HL-60 (cell line): ENCODE measurements at regions not wholly inside any gene's neighbourhood (a gene's known extent, or its start where the extent isn't known, plus 50 kb on each side); places are given as distances from the start of the nearest gene placed in this dataset.

Experiments used
- CTCF ChIP-seq: IDR thresholded peaks from one replicate; pipeline ENCODE4 v1.5.1; 2011; ENCODE audit warnings: low read length, control low read depth, inconsistent platforms; ENCODE audit not compliant: insufficient read depth
- GABPA ChIP-seq: IDR thresholded peaks from 2 replicates; pipeline ENCODE4 v1.6.1; 2012; ENCODE audit warnings: low read depth
- POLR2AphosphoS5 ChIP-seq: IDR thresholded peaks from 2 replicates; pipeline ENCODE4 v1.6.1; 2012; ENCODE audit warnings: low read depth
- REST ChIP-seq: IDR thresholded peaks from 2 replicates; pipeline ENCODE4 v1.6.1; 2012; ENCODE audit warnings: low read depth; ENCODE audit not compliant: insufficient replicate concordance
- SPI1 ChIP-seq: IDR thresholded peaks from 2 replicates; pipeline ENCODE4 v1.6.1; 2012; ENCODE audit warnings: low read depth, mild to moderate bottlenecking, borderline replicate concordance

- TF ChIP-seq CTCF (no peak), REST (no peak), POLR2AphosphoS5 (no peak), SPI1 (no peak), GABPA (no peak)
Measured at GRCh38 chr7:1383398-1384112, 75.7 kb downstream of the MICALL2 start.
